ENCODE measurements at regions not wholly inside any gene's neighbourhood (a gene's known extent, or its start where the extent isn't known, plus 50 kb on each side); places are given as distances from the start of the nearest gene placed in this dataset.

DNA sequence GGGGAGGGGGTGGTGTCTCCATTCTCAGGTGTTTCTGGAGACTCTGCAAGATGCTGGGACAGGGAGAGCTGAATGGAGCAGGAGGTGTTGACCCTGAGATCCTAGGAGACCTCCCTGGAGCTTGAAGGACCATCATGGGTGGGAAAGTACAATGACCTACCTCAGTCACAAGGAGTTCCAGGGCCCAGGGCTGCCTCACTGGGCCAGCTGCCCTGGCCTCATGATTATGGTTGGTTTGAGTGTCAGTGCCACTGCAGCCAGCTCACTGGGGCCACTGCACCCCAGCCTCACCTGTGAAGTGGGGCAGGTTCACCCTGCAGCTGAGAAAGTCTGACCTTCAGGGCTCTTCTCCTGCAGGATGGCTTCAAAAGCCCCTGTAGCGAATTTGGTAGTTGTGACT lies 372.5 kb downstream of the IRX2 start:
- TF ChIP-seq, protein P1, sequence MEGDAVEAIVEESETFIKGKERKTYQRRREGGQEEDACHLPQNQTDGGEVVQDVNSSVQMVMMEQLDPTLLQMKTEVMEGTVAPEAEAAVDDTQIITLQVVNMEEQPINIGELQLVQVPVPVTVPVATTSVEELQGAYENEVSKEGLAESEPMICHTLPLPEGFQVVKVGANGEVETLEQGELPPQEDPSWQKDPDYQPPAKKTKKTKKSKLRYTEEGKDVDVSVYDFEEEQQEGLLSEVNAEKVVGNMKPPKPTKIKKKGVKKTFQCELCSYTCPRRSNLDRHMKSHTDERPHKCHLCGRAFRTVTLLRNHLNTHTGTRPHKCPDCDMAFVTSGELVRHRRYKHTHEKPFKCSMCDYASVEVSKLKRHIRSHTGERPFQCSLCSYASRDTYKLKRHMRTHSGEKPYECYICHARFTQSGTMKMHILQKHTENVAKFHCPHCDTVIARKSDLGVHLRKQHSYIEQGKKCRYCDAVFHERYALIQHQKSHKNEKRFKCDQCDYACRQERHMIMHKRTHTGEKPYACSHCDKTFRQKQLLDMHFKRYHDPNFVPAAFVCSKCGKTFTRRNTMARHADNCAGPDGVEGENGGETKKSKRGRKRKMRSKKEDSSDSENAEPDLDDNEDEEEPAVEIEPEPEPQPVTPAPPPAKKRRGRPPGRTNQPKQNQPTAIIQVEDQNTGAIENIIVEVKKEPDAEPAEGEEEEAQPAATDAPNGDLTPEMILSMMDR (IDR thresholded peaks at IDR 0.05), result no peak
- TF ChIP-seq POLR2A (IDR thresholded peaks at IDR 0.05) (no peak), EP300 (IDR thresholded peaks at IDR 0.05) (no peak)
